Stimulated activated CD4-positive, alpha-beta T cell treated with anti-CD3 and anti-CD28 coated beads, Interleukin-4, amount 100 ng/mL, for 4 hours (primary cell): ENCODE measurements at regions not wholly inside any gene's neighbourhood (a gene's known extent, or its start where the extent isn't known, plus 50 kb on each side); places are given as distances from the start of the nearest gene placed in this dataset.

Experiments
- DNase-seq, 2 experiments: peaks; one replicate each; pipeline ENCODE4 v3.0.0-alpha.2; 2020

- no peak for DNase-seq
Measured at GRCh38 chr10:44477046-44477425, 92.1 kb upstream of the CXCL12 start.

- no peak for DNase-seq
Measured at GRCh38 chr10:44478040-44478439, 93.1 kb upstream of the CXCL12 start.

DNA sequence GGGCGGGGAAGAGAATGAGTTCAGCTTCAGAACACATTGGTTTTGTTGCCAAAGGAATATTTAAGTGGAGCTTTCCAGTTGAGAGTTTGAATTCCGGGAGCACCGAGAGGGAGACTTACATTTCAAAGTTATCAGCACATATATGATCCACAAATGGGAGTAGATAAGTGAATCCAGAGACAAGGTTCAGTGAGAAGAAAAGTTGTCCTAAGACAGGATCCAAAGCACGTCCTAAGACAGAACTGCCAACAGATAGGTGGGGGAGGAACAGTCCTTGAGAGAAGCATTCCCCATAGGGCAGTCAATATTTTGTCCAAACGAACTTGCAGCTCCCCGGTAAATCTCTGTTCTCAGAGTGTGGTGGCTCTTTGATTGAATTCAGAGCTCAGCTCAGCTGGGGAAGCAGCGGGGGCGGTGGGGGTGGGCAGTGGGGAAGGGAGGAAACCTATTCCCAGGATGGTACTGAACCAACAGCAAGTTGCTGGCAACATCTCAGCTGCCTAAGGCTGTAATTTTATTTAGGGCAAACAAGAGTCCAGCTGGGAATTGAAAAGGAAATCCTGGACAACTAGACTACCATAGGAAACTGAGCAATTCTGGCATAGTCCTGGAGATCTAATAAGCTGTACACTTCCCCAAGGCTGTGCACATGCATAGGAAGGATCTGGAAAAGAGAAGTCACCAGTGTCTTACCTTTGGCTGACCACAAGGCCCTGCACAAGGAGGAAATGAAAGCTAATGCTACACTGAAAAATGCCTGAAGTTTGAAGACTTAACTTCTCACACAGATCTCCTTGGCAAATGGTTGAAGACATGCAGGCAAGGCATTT is 94.2 kb upstream of the CXCL12 start:
- no peak for DNase-seq

DNA sequence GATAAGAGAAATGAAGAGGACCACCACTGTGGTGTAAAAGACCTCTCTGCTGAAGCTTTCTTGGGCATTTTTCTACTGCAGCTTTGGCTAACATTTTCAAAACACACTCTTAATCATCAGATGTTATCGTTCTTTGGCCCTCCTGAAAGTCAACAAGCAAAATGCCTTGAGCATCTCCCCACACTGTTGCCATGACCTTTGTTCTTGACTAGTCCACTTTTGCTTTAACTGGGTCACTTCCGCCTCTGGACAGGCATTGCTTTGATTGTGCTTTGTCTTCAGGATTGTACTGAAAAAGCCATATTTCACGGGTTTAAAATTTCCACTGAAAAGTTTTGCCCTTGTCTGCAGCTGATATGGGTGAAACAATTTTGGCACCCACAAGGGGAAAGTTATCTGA is 107.8 kb upstream of the CXCL12 start:
- DNase-seq, result no peak

GRCh38 chr10:44498222-44498621 is 113.3 kb upstream of the CXCL12 start:
- no peak for DNase-seq

DNA sequence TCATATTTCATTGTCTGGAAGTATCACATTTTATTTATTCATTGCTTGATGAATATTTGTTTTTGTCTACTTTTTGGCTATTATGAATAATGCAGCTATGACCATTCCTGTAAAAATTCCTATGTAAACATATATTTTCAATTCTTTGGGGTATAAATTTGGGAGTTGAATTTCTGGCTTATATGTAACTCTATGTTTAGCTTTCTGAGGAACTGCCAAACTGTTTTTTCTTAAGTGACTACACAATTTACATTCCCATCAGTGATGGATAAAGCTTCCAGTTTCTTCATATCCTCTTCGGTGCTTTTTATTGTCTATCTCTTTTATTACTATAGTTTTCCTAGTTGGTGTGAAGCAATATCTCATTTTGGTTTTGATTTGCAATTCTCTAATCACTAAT is 115.6 kb upstream of the CXCL12 start:
- no peak for DNase-seq

DNA sequence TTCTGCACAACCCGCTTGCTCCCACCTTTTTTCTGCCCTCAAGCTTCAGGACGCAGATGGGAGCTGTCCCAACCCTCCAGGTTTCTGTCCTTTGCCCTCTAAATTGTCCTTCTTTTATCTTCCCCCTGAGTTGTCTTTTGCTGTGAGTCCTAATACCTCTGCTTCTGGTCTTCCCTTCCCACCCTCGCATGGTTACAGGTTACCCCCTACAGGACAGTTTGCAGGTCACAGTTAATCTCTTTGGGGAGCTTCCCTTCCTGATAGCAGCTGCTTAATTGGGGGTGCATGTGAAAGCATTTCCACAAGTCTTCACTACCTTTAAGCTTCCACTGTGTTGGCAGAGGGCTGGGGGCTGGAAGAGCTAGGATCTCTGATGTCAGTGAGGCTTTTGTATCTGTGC is 121.5 kb upstream of the CXCL12 start:
- no peak for DNase-seq

DNA sequence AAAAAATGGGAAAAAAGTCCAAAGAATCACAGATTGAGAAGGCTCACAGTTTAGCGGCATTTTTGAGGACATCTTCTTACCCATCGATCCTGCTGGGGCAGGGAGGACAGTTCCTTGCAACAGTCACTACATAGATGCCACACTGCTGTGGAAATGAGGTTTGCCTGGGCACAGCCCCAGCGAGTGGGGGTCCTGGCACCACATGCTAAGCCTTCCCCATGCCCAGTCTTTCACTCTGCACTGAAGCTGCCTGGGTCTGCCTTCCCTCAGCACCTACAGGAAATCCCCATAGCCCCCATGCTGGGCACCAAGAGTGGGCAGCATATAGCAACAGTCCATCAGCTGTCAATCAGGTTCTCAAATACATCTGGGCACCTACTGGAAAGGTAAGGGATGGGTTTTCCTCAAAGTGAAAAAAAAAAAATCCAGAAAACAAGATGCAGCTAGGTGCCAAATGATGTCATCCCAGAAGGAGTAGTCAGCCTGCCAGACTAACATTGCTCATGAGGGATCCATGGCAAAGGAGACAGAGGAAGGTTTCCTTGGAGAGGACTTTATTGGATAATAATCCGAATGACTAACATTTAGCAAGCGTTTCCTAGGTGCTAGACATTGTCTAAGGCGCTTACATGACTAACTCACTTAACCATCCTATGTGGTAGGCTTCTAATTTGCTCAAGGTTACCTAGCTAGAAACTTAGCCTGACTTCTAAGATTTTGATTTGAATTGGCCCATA is 125.7 kb upstream of the CXCL12 start:
- no peak for DNase-seq

GRCh38 chr10:44511166-44511565 is 126.3 kb upstream of the CXCL12 start:
- DNase-seq, result no peak

- no peak for DNase-seq
Measured at GRCh38 chr10:44511601-44512000, 126.7 kb upstream of the CXCL12 start.

GRCh38 chr10:44512431-44513022 is 127.6 kb upstream of the CXCL12 start:
- no peak for DNase-seq

DNA sequence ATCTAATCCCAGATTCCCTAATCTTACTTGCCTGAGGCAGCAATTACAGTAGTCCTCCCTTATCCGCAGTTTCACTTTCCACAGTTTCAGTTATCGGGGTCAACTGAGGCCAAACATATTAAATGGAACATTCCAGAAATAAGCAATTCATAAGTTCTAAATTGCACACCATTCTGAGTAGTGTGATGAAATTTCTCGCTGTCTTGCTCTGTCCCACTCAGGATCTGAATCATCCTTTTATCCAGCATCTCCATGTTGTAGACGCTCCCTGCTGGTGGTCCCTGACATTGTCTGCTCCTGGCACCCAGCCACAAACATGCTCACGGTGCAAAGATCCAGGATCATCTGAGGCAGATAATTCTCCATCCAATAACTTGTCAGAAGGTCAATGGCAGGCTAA is 128.7 kb upstream of the CXCL12 start:
- no peak for DNase-seq

GRCh38 chr10:44516891-44517290 is 132.0 kb upstream of the CXCL12 start:
- no peak for DNase-seq

GRCh38 chr10:44517635-44518034 is 132.7 kb upstream of the CXCL12 start:
- no peak for DNase-seq

DNA sequence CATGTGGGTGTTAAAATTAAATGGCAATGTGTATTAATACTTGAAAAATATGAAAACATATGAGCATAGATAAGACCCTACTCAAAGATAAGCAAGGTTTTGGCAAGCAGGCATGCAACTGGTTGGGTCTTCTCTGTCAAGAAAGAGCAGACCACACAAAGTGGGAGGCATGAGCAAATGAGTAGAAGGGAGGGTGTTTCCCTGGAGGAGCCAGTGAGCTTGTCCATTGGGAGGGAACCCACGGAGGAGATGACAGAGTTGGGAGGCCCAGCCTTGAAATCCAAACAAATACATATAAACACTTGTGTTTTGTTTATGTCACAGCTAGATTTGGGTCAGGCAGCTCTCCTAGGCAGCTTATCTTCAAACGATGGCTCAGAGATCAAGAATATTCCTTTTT is 134.5 kb upstream of the CXCL12 start:
- no peak for DNase-seq

GRCh38 chr10:44520651-44521050 is 135.8 kb upstream of the CXCL12 start:
- DNase-seq, result no peak

- DNase-seq, result no peak
Measured at GRCh38 chr10:44539178-44539577, 154.3 kb upstream of the CXCL12 start.

GRCh38 chr10:44552726-44553125 is 167.8 kb upstream of the CXCL12 start:
- no peak for DNase-seq

GRCh38 chr10:44557596-44558191 is 172.8 kb upstream of the CXCL12 start:
- no peak for DNase-seq

- DNase-seq, result no peak
Measured at GRCh38 chr10:44558521-44558920, 173.6 kb upstream of the CXCL12 start.

DNA sequence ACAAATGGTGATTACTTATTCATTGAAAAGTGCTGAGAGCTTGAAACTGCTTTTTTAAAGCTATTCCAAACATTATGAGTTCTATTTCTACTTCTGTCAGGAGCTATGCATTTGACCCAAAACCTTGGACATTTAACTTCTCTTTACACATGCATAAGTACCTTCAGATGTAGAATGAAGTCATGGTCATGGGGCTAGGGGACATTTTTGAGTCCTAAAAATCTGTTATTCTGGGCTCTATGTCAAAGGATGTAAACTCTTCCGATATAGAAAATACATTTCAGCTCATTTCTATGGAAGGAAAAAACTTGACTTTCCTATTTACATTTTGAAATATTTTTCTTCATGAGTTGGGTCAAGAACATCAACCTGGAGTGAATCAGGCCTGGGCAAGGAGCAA is 179.5 kb upstream of the CXCL12 start:
- DNase-seq, result no peak

DNA sequence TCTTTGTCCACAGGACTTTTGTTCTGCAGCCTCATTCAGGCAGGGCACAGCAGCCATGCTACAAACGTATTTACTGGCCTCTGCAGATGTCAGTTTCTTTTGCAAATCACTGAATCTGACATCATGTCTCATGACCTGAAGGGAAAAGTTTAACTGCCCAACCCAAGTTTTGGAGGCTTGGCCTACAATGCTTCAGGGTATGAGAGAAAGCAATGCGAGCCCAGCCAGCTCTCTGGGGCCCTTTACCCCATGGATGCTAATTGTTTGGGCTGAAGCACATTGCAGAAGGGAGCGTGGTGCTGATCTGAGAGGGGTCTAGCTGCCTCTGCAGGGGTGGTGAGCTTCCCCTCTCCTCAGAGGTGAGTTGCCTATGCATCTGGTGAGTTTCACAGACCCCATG is 179.9 kb upstream of the CXCL12 start:
- no peak for DNase-seq

DNA sequence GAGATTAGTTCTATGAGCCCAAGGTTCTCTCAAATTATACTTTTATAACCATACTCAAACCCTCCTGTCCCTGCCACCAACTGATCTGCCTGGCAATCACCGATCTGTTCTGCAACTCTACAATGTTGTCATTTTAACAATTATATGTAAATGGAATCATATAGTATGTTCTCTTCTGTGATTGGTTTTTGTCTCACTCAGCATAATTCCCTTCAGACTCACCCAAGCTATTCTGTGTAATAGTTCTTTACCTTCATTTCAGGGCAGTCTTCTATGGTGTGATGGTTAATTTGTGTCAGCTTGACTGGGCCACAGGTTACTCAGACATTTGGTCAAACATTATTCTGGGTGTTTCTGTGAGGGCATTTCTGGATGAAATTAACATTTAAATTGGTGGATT is 181.9 kb upstream of the CXCL12 start:
- DNase-seq, result no peak

- DNase-seq, result no peak
Measured at GRCh38 chr10:44567471-44567870, 182.6 kb upstream of the CXCL12 start.
